GM12878 (cell line): ENCODE measurements at regions not wholly inside any gene's neighbourhood (a gene's known extent, or its start where the extent isn't known, plus 50 kb on each side); places are given as distances from the start of the nearest gene placed in this dataset.

Experiments used
- ATAC-seq: fragments of 200-7000 bp; cut with Tn5 transposase; 3 replicates; pipeline ENCODE4 v1.9.1; 2020; ENCODE audit warnings: mild to moderate bottlenecking, moderate library complexity
- BruUV-seq: library from RNA; stranded (reverse); fragments of 400-500 nt; replicated peaks from 2 replicates; lab custom pipeline; 2021; lab: Mats Ljungman, UMichigan
- CTCF ChIA-PET: fragments of 300-600 bp; sonication (Branson Sonifier 250); formaldehyde crosslinking; extraction: SDS; loops from one replicate; lab custom pipeline; 2021; ENCODE audit warnings: inconsistent platforms; lab: Yijun Ruan, JAX
- POLR2A ChIA-PET: fragments of 350-600 bp; formaldehyde crosslinking; extraction: SDS; loops from one replicate; lab custom pipeline; 2021; ENCODE audit warnings: inconsistent platforms; lab: Charles Lee
- RAD21 ChIA-PET: fragments of 300-600 bp; sonication (Branson Sonifier 250); formaldehyde crosslinking; loops from one replicate; lab custom pipeline; 2023; ENCODE audit warnings: antibody characterized with exemption; ENCODE audit not compliant: unreplicated experiment; lab: Charles Lee
- SMC1A ChIA-PET: fragments of 300-600 bp; sonication (Branson Sonifier 250); formaldehyde crosslinking; loops from one replicate; lab custom pipeline; 2023; ENCODE audit not compliant: unreplicated experiment, uncharacterized antibody; lab: Charles Lee
- DNase-seq: peaks from one replicate; pipeline ENCODE4 v3.0.0-alpha.2; 2011; ENCODE audit warnings: low read depth, low spot score
- FAIRE-seq: peaks from 3 replicates; lab custom pipeline; 2011; peaks lifted over from hg19 to GRCh38; lab: Jason Lieb, UNC
- H2AFZ ChIP-seq: 2 replicates; pipeline ENCODE4 v1.6.0; 2011; ENCODE audit warnings: low read depth, low read length, control low read depth; ENCODE audit not compliant: control insufficient read depth
- H3K27ac ChIP-seq: 2 replicates; pipeline ENCODE4 v1.5.1; 2011; ENCODE audit warnings: control low read depth; ENCODE audit not compliant: control insufficient read depth, insufficient read depth
- H3K27me3 ChIP-seq, 2 experiments: replicated peaks in 1 of 2; 2 replicates each; pipeline versions ENCODE4 v1.6.0 to v1.6.1; 2011; ENCODE audit warnings: low read length in 1 of 2; ENCODE audit not compliant: control insufficient read depth in 2 of 2, insufficient read depth in 2 of 2
- H3K36me3 ChIP-seq, 2 experiments: 2 replicates each; pipeline ENCODE4 v1.5.1; 2011; ENCODE audit warnings: low read length in 1 of 2; ENCODE audit not compliant: control insufficient read depth in 2 of 2, insufficient read depth in 2 of 2
- H3K4me1 ChIP-seq: 2 replicates; pipeline ENCODE4 v1.6.1; 2011; ENCODE audit warnings: mild to moderate bottlenecking, low read length, moderate library complexity, mixed read lengths; ENCODE audit not compliant: control insufficient read depth, insufficient read depth
- H3K4me2 ChIP-seq: 2 replicates; pipeline ENCODE4 v1.6.0; 2011; ENCODE audit warnings: control low read depth; ENCODE audit not compliant: control insufficient read depth, insufficient read depth
- H3K4me3 ChIP-seq: fragments of 200-600 bp; sonication (generic); 2 replicates; pipeline ENCODE4 v1.5.1; 2016
- H3K79me2 ChIP-seq: 2 replicates; pipeline ENCODE4 v1.6.0; 2011; ENCODE audit warnings: low read length; ENCODE audit not compliant: control insufficient read depth, insufficient read depth
- H3K9ac ChIP-seq: 2 replicates; pipeline ENCODE4 v1.8.0; 2011; ENCODE audit warnings: low read length, control low read depth, mixed read lengths; ENCODE audit not compliant: control insufficient read depth, insufficient read depth
- H3K9me3 ChIP-seq: replicated peaks from 3 replicates; pipeline ENCODE4 v1.5.1; 2011; ENCODE audit warnings: mild to moderate bottlenecking, low read length; ENCODE audit not compliant: control insufficient read depth, insufficient read depth
- H4K20me1 ChIP-seq: 2 replicates; pipeline ENCODE4 v1.6.0; 2011; ENCODE audit not compliant: control insufficient read depth, insufficient read depth
- ATF2 ChIP-seq: IDR thresholded peaks from 2 replicates; pipeline ENCODE4 v1.6.1; 2012; ENCODE audit warnings: low read length, inconsistent platforms
- CHD4 ChIP-seq: fragments of 200-600 bp; sonication (generic); IDR thresholded peaks from 2 replicates; pipeline ENCODE4 v1.6.1; 2016; ENCODE audit warnings: mild to moderate bottlenecking
- EP300 ChIP-seq, 2 experiments: fragments of 150-350 bp in 1 of 2; IDR thresholded peaks; 2 replicates each; pipeline ENCODE4 v1.6.1; 2011 to 2012; ENCODE audit warnings: low read depth in 2 of 2, low read length in 2 of 2, borderline replicate concordance in 1 of 2, improper control_type of control experiment in 1 of 2, inconsistent platforms in 1 of 2; ENCODE audit not compliant: control insufficient read depth in 1 of 2
- KDM1A ChIP-seq: fragments of 200-600 bp; sonication (generic); IDR thresholded peaks from 2 replicates; pipeline ENCODE4 v1.6.1; 2016; ENCODE audit warnings: borderline replicate concordance
- NR2C1 ChIP-seq: fragments of 450-650 bp; IDR thresholded peaks from 2 replicates; pipeline ENCODE4 v1.6.1; 2017; ENCODE audit warnings: antibody characterized with exemption, mild to moderate bottlenecking, moderate library complexity
- NR2F1 ChIP-seq: fragments of 450-650 bp; conservative IDR thresholded peaks from 2 replicates; pipeline ENCODE4 v1.6.1; 2017; ENCODE audit warnings: mild to moderate bottlenecking
- POLR2AphosphoS2 ChIP-seq: IDR thresholded peaks from 2 replicates; pipeline ENCODE4 v1.6.1; 2011; ENCODE audit warnings: low read depth, mild to moderate bottlenecking, low read length, improper control_type of control experiment, moderate library complexity
- RFX5 ChIP-seq: IDR thresholded peaks from 2 replicates; pipeline ENCODE4 v1.6.1; 2011; ENCODE audit warnings: low read depth, low read length, improper control_type of control experiment
- RUNX3 ChIP-seq: IDR thresholded peaks from 2 replicates; pipeline ENCODE4 v1.6.1; 2012; ENCODE audit warnings: low read length, inconsistent platforms
- SIN3A ChIP-seq: IDR thresholded peaks from 2 replicates; pipeline ENCODE4 v1.6.1; 2012; ENCODE audit warnings: low read depth, low read length, improper control_type of control experiment
- SMC3 ChIP-seq: IDR thresholded peaks from 2 replicates; pipeline ENCODE4 v1.6.1; 2011; ENCODE audit warnings: low read length, improper control_type of control experiment, borderline replicate concordance
- SRF ChIP-seq, 2 experiments: IDR thresholded peaks; 2 replicates each; pipeline ENCODE4 v1.6.1; 2011; ENCODE audit warnings: low read depth in 2 of 2, low read length in 2 of 2, mild to moderate bottlenecking in 1 of 2, moderate library complexity in 1 of 2
- ZNF592 ChIP-seq: fragments of 450-650 bp; IDR thresholded peaks from 2 replicates; pipeline ENCODE4 v1.6.1; 2017; ENCODE audit warnings: mild to moderate bottlenecking, moderate library complexity
- ZZZ3 ChIP-seq: IDR thresholded peaks from 2 replicates; pipeline ENCODE4 v1.6.1; 2011; ENCODE audit warnings: low read depth; ENCODE audit not compliant: control insufficient read depth, insufficient read length
- WGBS: methylation state at CpG from one replicate; pipeline ENCODE4 v1.1.6; 2016; ENCODE audit warnings: low lambda C conversion rate; ENCODE audit not compliant: insufficient replicate concordance, insufficient coverage; ENCODE audit errors: missing lambda C conversion rate; 5-methylcytosine and 5-hydroxymethylcytosine counted together
- in situ Hi-C: fragments of 300-500 bp; cut with MboI; formaldehyde crosslinking; loops from 9 replicates; pipeline ENCODE4 v1.14.3; 2018; ENCODE audit warnings: mixed read lengths
- intact Hi-C: fragments of 100-400 bp; cut with micrococcal nuclease; formaldehyde crosslinking; loops from one replicate; pipeline ENCODE4 v1.14.2; 2022; ENCODE audit not compliant: unreplicated experiment

GRCh38 chr3:79928687-79929408 is 161.1 kb upstream of the ROBO1 start:
- Histone ChIP-seq H3K4me3 (no peak overlapping the region), H2AFZ (no peak overlapping the region), H4K20me1 (no peaks in the 10 kb centered on the region), H3K4me2 (no peak overlapping the region), H3K36me3 (no peaks in the 10 kb centered on the region), H3K4me1 (no peaks in the 10 kb centered on the region), H3K27me3 (no peaks in the 10 kb centered on the region), H3K79me2 (no peaks in the 10 kb centered on the region), H3K9ac (no peak overlapping the region), H3K9me3 (no peaks in the 10 kb centered on the region), H3K27ac (no peak overlapping the region)
- POLR2A ChIA-PET: no interaction called here
- RAD21 ChIA-PET: no interaction called here
- TF ChIP-seq CHD4 (no peak), KDM1A (no peak), RFX5 (no peak), RUNX3 (no peak), ZZZ3 (no peak), SMC3 (no peak), SRF (IDR thresholded peaks at IDR 0.05; ENCODE audit: low read depth in 2 of 2, low read length in 2 of 2) (no peak), EP300 (IDR thresholded peaks at IDR 0.05; ENCODE audit: borderline replicate concordance in 1 of 2, control insufficient read depth in 1 of 2, low read depth in 2 of 2, low read length in 2 of 2) (no peak), ATF2 (no peak), POLR2AphosphoS2 (no peak), SIN3A (no peak), NR2C1 (no peak), NR2F1 (no peak), ZNF592 (no peak)
- FAIRE-seq: no peak
- DNase-seq: no peak
- CTCF ChIA-PET: no interaction called here
- intact Hi-C loops: no loop called here
- 11% methylated on average over 4 of the region's 4 CpGs for WGBS
- no TSS peak for BruUV-seq
- SMC1A ChIA-PET: no interaction called here
- no peak for ATAC-seq
- in situ Hi-C loops: no loop called here
